ENCODE measurements at regions not wholly inside any gene's neighbourhood (a gene's known extent, or its start where the extent isn't known, plus 50 kb on each side); places are given as distances from the start of the nearest gene placed in this dataset.
"Not testable (repeated sequence)": the region's sequence is repeated elsewhere in the genome, so short reads cannot be mapped to it uniquely, and the experiment has no call there.

DNA sequence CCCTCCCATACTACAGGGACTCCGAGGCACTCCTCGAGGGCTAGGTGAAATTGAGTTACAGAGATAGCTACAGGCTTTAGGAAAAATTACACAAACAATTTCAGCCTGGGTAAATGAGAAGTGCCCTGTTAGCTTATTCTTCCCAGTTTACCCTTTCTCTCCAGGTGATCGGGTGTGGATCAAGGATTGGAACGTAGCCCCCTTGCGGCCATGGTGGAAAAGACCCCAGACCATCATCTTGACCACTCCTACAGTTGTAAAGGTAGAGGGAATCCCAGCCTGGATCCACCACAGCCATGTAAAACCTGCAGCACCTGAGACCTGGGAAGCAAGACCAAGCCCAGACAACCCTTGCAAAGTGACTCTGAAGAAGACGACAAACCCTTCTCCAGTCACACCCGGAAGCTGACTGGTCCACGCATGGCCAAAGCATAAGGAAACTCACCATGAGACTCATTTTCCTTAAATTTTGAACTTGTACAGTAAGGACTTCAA is 600.6 kb downstream of the UQCRFS1 start:
- DNase-seq, result no peak

DNA sequence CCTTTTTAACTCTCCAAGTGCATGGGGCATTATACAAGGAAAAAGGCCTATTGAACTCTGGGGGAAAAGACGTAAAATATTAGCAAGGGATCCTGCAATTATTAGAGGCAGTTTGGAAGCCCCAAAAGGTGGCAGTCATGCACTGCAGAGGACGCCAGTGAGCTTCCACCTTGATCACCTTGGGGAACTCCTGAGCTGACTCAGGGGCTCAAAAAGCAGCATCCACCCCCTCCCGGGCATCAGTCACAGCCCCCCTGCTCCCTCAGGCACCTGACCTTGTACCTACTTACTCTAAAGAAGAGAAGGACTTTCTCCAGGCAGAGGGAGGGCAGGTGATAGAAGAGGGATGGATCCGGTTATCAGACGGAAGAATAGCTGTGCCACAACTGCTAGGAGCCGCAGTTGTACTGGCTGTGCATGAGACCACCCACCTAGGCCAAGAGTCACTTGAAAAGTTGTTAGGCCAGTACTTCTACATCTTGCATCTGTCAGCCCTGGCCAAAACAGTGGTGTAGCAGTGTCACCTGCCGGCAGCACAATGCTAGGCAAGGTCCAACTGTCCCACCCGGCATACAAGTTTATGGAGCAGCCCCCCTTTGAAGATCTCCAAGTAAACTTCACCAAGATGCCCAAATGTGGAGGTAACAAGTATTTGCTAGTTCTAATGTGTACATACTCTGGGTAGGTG is 601.6 kb downstream of the UQCRFS1 start:
- DNase-seq, result not testable (repeated sequence)

DNA sequence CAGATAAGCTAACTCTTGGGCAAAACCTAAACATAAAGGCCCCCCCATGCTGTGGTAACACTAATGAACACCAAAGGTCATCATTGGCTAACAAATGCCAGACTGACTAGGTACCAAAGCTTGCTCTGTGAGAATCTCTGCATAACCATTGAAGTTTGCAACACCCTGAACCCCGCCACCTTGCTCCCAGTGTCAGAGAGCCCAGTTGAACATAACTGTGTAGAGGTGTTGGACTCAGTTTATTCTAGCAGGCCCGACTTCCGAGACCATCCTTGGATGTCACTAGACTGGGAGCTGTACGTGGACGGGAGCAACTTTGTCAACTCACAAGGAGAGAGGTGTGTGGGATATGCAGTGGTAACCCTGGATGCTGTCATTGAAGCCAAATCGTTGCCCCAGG is 602.2 kb downstream of the UQCRFS1 start:
- DNase-seq, result no peak

DNA sequence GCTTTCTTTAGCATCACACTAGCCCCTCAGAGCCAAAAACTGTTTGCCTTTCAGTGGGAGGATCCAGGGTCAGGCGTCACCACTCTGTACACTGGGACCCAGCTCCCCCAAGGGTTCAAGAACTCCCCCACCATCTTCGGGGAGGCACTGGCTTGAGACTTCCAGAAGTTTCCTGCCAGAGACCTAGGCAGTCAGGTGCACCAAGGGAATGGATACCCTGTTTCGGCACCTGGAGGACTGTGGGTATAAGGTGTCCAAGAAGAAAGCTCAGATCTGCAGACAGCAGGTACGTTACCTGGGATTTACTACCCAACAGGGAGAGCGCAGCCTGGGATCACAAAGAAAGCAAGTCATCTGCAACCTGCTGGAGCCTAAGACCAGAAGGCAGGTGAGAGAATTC is 603.0 kb downstream of the UQCRFS1 start:
- no peak for DNase-seq

DNA sequence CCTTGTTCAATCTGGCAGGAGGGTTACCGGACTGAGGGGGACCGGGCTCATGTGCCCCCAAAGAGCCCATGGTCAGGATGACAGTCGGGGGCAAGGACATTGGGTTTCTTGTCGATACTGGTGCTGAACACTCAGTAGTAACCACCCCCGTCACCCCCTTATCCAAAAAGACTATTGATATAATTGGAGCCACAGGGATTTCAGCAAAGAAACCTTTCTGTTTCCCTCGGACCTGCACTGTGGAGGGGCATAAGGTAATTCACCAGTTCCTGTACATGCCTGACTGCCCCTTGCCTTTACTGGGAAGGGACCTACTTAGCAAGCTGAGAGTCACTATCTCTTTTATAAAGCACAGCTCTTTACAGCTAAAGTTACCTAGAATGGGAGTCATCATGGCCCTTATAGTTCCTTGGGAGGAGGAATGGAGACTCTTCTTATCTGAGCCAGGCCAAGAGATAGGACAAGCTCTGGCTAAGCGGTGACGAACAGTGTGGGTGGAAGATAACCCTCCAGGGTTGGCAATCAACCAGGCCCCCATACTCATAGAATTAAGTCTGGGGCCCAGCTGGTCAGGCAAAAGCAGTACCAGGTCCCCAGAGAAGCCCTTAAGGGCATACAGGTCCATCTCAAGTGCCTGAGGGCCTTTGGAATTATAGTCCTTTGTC is 603.7 kb downstream of the UQCRFS1 start:
- DNase-seq, result no peak

DNA sequence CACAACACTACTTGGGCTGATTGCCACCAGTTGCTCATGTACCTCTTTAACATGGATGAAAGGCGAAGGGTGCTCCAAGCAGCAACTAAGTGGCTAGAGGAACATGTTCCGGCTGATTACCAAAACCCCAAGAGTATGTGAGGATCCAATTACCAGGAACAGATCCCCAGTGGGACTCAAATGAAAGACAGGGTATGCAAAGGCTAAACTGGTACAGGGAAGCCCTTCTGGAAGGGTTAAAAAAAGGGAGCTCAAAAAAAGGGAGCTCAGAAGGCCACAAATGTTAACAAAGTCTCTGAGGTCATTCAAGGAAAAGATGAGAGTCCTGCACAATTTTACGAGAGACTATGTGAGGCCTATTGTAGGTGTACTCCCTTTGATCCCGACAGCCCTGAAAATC is 604.7 kb downstream of the UQCRFS1 start:
- no peak for DNase-seq

DNA sequence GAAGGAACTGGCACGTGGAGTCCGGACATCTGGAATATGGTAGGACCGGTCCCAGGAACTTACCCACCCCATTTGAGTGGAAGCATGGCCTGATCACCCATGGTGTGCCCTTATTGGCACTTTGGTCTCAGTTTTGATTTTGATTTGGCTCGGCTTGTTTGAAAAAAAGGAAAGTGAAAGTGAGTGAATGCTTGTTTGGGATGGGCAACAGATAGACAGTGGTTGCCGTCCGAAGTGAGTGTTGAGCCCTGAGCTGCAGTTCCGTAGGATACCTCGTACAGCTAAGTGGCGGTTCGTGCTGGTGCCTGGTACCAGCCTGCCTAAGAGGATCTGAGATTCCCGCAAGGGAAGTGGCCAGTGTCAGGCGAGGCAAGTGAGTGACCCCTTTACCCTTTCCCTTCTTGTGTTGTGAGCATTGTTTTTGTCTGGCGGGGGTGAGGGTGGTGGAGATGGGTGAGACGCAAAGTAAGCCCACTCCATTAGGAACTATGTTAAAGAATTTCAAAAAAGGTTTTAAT is 605.8 kb downstream of the UQCRFS1 start:
- no peak for DNase-seq

DNA sequence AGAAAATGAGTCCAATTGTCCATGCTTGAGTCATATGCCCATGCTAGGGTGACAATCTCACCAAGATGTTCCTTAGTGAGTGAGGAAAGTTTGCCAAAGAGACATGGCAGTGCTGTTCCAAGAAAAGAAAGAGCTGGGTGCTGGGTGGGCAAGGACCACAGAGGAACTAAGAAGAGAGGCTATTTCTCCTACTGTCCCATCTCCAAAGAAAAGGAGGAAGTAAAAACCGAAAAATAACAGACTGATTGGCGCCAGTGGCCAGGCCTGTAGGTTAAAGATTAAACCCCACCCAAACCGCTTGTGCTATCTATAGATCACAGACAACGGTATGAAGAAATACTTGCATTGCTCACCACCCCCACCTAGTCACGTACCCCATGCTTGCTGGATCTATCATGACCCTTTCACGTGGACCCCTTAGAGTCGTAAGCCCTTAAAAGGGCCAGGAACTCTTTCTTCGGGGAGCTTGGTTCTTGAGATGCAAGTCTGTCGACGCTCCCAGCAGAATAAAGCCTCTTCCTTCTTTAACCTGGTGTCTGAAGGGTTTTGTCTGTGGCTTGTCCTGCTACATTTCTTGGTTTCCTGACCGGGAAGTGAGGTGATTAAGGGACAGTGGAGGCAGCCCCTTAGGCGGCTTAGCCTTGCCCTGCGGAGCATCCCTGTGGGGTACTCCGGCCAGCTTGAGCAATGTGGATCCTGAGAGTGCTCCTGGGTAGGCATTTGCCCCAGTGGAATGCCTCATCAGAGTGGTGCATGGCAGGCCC is 606.5 kb downstream of the UQCRFS1 start:
- no peak for DNase-seq

DNA sequence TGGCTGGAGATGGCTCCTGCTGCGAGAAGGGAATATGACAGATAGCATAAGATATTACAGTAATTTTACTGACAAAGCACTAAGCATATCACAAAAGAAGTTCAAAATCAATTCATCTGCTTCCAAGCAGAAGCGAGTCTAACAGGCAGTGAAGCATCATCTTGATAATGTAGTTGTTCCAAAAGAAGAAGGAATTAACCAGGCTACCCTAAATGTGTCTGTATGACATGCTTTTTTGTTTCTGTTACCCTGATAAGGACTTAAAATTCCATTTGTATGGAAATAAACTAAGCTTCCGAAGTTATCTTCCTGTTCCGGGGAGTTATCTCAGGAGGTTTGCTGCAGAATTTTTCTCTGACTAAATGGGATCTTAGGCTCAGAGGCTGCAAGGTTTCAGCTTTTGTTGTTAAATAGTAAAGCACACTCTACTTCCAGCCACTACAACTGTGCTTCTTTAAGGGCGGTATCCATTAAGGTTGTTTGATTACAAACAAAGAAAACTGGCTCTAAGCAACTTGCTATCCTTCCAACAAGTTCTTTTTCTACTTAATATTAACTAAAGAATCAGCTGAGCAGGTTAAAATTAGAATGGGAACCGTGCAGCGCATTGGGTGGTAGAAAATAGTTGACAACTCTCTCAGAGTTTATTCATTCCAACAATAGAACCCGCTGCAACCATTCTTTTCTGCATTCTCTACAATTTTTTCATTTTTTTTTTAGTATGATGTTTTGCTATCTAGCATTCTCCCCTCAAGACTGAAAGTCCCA is 607.3 kb downstream of the UQCRFS1 start:
- DNase-seq, result no peak

DNA sequence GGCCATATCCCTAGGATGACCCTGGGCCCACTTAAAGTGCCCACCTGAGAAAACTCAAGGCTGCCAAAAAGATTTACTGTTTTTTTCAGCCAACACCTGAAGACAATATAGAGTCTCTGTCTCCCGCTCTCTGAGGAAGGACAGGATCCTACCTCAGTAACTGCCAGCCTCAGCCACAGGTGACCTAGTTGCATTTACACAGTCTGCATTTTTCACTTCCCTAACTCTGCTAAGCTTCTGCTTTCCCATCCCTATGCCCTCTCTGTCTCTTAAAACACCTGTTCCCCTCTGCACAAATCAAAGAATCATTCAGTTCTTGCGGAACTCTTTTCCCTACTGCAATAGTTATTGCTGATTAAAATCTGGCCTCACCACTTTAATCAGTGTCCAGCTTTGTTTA is 609.5 kb downstream of the UQCRFS1 start:
- no peak for DNase-seq

DNA sequence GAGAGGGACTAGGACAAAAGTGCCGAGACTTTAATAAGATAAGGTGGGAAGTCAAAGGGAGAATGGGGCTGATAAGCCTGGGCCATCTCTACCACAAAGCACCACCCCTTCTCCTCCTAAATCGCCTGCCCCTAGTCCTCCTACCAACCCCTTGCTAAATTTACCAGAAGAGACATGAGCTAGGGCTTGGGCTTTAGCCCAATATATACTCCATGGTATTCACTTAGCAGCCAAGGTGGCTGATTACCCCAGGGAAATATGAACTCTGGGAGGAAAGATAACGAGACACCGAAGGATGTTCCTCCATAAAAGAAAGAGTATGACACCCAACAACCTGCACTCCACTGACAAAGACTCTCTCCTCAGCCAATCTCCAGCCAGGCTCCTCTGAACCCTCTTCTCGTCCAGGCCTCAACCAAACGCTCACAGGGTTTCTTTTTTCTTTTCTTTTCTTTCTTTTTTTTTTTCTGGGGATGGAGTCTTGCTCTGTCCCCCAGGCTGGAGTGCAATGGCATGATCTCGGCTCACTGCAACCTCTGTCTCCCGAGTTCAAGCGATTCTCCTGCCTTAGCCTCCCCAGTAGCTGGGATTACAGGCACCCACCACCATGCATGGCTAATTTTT is 610.2 kb downstream of the UQCRFS1 start:
- no peak for DNase-seq

DNA sequence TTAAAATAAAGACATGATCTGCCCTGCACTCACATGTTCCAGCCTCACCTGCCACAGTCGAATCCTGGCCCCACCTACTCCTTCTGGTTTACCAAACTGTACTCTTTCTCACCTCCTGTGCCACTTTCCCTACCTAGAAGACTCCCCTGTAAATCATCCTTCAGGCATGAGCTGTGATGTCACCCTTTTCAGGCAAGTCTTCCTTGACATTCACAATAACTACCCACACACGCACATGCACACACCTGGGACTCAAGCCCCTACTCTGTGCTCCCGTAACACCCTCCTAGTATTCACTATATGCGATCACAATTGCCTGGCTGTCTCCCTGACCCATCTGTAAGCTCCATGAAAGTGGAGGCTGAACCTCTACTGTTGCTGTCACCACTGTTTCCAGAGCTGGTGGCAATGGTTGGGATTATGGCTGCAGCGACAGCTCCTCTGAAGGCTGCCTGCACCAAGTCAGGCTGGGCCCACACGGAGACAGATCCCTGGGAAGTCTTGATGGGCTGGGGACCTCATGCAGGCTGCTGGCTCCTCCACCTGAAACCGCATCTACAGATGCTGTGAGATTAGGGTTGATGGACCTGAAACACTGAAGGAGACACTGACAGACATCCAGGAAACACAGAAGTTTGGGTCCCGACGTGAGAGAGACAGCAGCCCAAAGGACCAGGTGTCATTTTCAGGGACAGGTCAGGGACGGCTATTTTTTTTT is 611.1 kb downstream of the UQCRFS1 start:
- DNase-seq, result no peak

DNA sequence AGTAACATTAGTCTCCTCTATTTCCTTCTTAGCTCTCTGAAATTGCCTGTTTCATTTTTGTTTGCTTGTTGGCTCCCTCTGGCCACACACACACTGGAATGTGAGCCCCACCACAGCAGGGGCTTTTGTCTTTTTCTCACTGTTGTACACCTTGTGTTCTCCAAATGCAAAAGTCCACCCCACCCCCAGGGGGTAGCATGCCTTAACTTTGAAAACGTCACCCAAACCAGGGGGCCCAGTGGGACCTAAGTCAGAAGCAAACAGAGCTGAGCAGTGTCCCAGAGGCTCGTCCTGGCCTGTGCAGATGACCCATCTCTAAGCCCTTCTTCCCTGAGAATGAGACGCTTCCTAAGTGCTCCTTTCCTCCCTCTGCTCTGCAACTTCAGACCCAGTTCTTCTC is 614.1 kb downstream of the UQCRFS1 start:
- DNase-seq, result no peak

DNA sequence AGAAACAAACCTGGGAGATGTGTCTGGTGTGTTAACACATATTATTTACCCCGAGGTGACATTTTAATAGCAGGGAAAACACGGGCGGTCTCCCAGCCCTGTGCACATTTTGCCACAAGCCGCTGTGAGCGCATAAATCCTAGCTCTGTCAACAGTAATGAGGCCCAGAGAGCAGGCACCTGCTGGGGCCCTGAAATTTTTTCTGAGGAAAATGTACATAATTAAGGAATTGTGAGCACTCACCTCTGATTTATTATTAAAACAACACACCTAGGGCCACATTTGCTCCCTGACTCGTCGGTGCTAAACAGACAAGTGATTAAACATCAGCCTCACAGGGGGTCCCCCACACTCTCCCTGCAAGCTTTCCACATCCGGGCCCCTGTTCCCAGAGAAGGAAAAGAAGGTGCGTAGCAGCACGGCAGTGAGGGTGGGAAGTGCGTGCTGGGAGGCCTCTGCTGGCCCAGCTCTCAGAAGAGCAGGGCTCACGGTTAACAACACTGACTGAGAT is 616.3 kb downstream of the UQCRFS1 start:
- no peak for DNase-seq

DNA sequence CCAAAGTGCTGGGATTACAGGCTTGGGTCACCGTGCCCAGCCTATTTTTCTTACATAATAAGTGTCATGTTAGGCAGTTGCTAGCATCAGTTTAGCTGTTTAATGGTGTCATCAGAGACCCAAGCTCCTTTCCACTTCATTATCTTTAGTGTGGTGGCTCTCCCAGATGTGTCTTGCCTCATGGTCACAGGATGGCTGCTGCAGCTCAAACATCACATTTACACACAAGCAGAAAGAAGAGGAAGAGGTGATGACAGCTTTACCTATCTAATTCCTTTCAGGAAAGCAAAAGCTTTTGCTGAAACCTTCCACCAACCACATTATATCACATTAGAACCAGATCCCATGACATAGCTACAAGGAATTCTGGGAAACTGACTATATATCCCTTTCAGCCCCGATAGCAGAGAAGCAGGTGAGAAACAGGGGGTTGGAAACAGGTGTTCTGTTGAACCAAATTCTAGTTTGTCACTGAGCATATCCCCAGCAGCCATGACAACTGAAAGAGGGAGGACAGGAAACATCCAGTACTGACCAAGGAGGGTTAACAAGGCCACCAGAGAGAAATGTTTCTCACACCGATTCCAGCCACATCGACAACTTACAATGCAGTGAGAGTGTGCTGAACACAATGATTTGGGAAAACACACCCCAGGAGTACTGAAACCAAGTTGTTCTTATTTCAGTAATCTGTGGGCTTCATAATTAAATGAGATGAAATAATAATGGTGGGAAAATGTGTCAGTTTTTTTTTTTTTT is 617.0 kb downstream of the UQCRFS1 start:
- no peak for DNase-seq

DNA sequence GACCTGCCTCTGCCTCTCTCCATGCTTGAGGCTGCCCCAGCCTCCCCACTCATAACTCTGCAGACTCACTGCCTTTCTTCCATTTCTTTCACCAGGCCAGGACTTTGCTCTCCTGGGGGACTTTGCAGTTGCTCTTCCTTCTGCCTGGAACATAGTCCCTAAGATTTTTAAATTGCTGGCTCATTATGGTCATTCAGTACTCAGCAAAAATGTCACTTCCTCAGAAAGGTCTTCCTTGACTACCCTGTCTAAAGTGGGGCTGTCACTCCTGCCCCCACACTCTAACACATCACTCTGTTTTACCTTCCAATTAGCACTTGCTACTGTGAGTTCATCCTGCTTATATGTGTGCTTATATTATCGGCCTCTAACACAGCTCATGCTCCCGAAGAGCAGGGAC is 618.2 kb downstream of the UQCRFS1 start:
- DNase-seq, result no peak

DNA sequence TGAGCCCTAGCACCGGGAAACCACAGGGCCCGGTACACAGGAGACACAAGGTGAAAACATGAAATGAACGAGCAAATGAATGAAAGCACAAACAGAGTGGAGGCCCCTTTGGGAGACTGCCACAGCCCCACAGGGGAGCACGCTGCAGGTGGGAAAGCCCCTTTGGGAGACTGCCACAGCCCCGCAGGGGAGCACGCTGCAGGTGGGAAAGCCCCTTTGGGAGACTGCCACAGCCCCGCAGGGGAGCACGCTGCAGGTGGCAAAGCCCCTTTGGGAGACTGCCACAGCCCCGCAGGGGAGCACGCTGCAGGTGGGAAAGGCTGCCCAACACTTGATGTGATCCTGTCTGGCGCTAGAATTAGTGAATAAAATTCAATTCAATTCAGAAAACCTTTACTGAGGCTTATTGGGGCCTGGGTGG is 623.0 kb downstream of the UQCRFS1 start:
- DNase-seq, result peak in 1 of 2 donors; percentile 4

DNA sequence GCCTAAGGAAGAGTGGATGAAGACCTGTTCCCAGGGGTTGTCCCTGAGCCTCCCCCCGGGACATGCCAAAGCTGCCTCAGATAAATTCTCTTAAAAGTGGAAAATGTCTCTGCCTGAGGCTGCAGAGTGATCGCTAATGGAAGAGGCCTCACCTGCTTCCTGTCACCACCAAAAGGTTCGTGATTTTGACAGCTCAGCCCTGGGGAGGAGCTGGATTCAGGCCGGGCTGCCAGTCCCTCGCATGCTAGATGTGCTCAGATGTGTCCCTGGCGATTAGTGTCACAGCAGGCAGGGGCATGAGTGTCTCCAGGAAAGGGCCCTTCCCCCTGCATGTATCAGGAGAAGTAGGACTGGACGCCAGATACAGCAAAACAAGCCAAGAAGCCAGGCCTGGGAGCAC is 626.5 kb downstream of the UQCRFS1 start:
- no peak for DNase-seq

DNA sequence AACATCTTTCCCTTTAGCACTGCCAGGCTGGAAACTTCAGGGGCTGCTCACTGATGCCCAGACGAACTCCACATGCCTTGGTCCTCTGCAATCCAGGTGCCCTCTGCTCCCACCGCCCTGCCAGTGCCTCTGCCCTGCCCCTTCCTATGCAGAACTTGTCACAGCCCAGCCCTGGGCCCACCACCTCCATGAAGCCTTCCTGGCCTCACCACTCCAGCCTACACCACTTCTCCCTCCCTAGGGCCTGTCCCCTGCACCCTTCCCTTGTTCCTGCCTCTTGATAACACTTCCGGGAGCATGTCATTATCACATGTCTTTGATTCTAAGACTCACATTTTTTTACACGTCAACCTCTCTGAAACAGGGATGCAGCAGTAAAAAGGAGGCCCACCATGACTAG is 627.2 kb downstream of the UQCRFS1 start:
- DNase-seq, result no peak

DNA sequence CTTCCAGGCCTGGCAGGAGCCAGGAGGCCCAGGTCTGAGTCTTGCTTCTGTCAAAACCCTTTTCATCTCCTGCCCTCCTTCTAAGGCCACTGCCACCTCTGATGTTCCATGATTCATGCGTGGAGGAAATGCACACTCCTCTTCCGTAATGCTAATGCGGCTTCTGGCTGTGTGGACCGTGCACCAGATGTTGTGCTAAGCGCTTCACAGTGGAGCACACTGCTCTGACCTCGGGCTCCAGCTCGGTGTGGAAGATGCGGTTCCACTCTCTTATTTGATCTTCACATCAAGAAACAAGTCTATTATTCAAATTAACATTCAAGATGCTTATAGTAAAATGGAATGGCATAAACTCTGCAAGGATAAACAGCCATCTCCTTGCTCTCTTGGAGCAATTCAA is 629.2 kb downstream of the UQCRFS1 start:
- DNase-seq, result no peak

DNA sequence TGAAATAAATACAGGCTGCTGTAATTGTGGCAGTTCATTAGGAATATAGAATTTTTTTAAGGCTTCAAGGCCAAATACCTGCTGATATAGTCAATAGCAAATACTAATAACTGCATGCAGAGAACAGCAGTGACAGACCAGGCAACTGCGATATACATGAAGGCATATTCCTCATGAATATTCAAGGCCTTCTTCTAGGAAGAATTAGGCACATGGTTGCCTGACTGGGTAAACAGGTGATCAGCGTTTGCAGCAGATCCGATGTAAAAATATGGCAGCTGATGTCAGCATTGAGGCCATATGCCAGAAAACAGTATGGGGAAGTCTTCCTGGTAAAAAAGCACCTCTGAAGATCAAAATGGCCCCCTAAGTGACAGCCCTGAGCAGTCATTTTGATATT is 629.7 kb downstream of the UQCRFS1 start:
- no peak for DNase-seq
